Fibroblast of gingiva (primary cell): ENCODE measurements at regions not wholly inside any gene's neighbourhood (a gene's known extent, or its start where the extent isn't known, plus 50 kb on each side); places are given as distances from the start of the nearest gene placed in this dataset.
"Not testable (repeated sequence)": the region's sequence is repeated elsewhere in the genome, so short reads cannot be mapped to it uniquely, and the experiment has no call there.

Experiments used
- DNase-seq: peaks from one replicate; pipeline ENCODE4 v3.0.0-alpha.2; 2011; ENCODE audit warnings: low read depth

DNA sequence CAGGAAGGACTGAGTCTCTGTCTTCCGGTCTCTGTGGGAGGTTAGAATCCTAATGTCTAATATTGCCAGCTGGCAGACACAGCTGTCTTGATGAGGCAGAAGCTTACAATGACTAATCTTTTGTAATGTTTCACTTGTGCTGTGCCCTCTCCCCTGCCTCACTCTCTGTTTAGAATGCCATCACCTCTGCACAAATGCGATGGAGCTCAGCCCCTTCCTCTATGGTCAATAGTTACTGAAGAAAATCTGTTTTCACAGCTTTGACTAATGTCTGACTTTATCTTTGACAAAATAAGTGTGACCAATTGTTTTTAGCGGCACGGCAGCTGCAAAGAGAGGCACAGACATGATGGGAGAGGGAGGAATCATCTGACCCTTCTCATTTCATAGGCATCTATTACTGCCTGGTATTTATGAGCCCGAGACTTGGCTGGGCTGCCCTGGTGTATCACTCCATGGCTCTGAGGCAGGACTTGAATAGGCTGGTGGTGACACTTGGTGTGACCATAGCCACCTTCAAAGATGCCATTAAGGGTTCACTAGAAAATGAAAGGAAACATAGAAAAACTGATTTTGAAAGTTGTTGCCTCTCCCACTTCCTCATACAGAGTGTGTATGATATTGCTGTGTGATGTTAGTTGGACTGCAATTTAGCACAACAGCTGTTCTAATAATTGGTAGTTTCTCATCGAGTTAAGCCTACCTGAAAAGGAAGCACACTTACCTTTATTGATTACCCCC, 163.2 kb upstream of the NBPF11 start:
- DNase-seq, result peak; percentile 10

- DNase-seq, result no peak
Observed at GRCh38 chr1:148310807-148311206, 158.7 kb upstream of the NBPF11 start.

DNA sequence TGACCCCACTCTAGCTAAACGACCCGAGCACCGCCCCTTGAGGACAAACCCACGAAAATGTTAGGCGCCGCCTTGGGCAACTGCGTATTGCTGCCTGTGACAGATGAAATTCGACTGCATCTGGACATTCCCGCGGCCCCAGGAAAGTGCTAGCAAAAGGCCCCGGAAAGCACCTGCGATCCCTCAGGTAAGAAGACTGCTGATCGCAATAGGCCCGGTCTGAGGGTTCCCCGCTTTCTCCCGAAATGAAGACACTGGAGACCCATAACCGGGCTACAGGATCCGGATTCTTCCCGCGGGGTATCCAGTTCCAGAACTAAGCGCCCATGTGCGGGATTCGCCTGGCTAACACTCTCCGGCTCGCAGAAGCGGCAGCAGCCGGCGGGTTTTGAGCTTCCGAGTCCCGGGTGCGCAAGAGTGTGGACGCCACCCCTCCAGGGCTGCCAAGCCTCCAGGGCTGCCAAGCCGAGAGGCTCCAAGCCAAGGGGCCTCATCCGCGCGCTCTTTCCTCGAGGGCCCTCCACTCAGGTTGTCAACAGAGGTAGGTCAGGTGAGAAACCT, 157.9 kb upstream of the NBPF11 start:
- DNase-seq, result no peak

DNA sequence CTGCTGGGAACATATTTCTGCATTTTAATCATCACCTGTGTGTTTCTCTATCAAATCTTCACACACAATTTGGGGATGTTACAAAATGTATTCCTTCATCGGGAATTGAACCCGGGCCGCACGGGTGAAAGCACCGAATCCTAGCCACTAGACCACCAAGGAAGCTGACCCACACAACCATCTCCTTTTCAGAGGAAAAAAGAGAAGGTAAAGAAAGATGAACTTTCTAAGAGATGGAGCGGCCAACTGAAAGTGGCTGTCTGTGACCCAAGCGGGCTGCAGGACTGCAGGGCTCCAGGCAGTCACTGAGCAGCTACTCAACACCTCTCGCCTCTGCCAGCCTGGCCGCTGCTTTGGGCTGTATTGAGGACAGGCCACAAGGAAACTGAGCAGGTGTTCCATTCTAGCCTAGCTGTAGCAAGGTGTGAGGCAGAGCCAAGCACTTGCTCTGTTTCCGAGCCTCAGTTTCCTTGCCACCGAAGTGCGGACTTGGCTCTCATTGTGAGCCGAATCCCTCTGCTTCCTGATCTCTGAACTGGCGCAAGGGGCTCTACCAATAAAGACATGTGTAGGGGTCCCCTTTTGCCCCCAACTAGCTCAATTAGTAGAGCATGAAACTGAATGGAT, 156.9 kb upstream of the NBPF11 start:
- DNase-seq, result no peak

- no peak for DNase-seq
Observed at GRCh38 chr1:148307583-148308185, 155.6 kb upstream of the NBPF11 start.

DNA sequence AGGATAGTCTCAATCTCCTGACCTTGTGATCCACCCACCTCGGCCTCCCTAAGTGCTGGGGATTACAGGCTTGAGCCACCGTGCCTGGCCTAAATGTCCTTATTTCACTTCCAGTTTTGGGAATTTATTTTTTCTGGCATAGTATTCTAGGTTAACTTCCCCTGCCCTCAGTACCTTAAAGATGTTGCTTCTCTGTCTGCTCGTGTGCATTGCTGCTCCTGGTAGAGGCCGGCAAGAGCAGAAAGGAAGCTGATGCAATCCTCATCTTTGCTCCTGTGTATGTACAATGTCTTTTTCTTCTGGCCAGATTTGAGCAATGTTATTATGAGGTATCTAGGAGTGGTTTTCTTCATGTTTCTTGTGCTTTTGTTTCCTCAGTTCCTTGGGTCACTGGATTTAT, 152.9 kb upstream of the NBPF11 start:
- DNase-seq, result not testable (repeated sequence)

DNA sequence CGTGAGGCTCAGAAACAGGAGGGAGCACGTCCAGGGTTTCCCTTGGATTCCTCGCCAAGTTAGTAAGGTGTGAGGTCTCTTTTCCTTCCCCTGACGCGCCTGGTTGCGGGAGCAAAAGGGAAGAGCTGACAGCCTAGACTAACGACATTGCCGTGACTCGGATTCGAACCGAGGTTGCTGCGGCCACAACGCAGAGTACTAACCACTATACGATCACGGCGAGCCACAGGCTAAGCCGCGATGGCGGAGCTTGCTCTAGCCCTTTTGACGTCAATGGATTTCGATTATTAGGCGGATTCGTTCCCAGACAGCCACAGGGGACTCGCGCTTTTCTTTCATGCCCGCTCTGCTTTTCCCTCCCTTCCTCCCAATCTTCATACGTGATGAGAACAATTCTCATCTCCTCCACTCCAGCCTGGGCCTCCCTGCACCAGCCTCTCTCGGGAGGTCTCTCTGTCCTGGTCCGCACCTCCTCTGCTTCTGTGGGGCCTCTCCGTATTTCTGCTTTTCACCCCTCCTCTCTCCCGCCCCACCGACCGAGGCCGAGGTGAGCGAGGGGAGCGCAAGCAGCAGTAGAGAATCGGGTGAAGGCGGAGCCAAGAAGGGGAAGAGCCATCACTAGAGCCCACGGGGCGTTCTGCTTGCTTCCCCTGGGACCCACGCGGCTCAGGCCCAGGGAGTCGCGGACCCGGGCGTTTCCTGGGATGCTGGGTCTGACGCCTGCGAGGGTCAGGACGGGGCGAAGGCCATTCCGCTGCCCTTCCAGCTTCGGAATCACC, 150.7 kb upstream of the NBPF11 start:
- DNase-seq, result not testable (repeated sequence)

GRCh38 chr1:148297852-148298251, 145.8 kb upstream of the NBPF11 start:
- not testable (repeated sequence) for DNase-seq

DNA sequence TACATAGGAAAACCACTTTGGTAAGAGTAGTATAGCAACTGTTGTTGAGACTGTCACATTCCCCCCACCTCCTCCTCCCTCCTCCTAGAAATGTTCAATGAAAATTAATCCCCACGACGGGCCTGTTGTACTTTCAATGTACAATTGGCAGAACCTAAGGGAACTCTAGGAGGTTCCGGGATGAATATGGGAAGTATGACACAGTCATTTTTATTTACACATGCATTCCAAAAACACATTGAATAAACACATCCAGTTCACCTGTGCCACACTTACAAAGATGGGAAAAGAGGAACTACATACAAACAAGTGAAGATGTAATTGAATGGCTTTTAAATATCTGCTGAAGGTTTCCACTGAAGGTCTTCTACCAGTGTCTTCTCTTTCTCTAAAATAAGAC, 144.4 kb upstream of the NBPF11 start:
- no peak for DNase-seq

DNA sequence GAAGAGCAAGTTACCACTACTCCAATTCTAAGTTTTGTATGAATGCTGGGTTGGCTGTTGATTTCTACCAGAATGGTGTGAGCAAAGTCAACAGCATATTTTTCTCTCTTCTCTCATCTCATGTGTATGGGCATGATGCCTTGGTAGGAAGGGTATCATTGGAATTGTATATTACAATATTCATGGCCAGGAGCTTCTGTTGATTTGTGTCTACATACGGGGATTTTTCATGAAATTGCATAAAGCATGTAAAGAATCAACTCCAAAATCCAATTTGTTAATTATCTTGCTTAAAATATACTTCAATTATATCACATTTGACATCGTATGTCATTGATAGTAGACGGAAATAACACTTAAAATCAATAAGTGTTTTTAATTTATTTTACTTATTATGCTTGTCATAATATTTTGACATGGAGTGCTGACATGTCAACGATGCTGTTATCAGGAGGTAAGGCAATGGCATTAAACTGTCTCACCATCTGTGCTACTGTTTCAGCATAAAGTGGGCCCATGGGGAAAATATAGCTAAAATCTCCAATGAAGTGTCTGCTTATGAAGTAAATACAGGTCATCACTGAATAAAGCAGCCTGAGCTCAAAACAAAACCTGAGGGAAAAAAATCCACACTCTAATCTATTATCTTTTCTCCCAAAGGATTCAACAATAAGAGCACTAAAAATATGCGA, 142.2 kb upstream of the NBPF11 start:
- no peak for DNase-seq

DNA sequence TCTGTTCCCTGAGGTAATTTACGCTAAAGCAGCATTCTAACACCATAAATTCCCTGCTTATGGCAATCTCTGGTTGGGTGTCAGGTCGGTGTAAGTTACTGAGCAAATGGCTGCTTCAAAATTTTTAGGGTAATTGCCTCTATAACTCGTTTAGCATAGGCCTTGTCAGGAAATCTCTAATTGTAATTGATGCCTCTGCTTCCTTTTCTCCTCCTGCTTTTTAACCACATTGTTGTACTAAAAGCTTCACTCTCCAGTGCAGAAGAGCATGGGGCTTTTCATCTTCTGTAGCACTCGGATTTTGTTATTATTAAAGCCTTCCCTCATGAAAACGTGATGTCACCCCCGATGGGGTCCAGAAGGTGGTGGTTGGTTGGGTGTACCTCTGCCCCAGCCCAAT, 141.6 kb upstream of the NBPF11 start:
- no peak for DNase-seq

GRCh38 chr1:148292915-148293314, 140.8 kb upstream of the NBPF11 start:
- no peak for DNase-seq

DNA sequence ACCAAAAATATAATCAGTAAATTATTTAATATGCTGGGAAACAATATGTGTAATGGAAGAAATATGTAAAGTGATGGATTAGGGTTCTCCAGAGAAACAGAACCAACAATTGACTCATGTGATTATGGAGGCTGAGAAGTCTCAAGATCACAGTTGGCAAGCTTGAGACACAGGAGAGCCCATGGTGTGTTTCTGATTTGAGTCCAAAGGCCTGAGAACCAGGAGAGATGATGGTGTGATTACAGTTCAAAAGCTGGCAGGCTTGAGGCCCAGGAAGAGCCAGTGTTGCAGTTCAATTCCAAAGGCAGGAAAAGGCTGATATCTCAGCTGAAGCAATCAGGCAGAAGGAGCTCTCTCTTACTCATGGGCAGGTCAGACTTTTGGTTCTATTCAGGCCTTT, 138.8 kb upstream of the NBPF11 start:
- no peak for DNase-seq

GRCh38 chr1:148289647-148290046, 137.6 kb upstream of the NBPF11 start:
- no peak for DNase-seq

- not testable (repeated sequence) for DNase-seq
Observed at GRCh38 chr1:148285946-148286345, 133.9 kb upstream of the NBPF11 start.

GRCh38 chr1:148280831-148281572, 128.9 kb upstream of the NBPF11 start:
- not testable (repeated sequence) for DNase-seq

- DNase-seq, result peak; percentile 49
Observed at GRCh38 chr1:148279002-148279542, 127.0 kb upstream of the NBPF11 start.

DNA sequence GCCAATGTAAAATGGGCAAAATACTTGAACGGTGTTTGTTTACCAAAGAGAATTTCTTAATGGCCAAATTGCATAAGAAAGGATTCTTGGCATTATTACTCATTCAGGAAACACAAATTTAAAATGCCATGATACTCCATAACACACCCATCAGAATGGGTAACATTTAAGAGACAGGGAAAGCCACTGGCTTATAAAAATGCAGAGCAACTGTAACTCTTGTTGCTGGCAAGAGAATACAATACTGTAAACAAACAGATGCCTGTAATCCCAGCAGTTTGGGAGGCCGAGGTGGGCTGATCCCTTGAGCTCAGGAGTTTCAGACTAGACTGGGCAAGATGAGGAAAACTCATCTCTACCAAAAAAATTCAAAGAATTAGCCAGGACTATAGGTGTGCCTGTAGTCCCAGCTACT, 125.8 kb upstream of the NBPF11 start:
- peak; percentile 84 for DNase-seq

DNA sequence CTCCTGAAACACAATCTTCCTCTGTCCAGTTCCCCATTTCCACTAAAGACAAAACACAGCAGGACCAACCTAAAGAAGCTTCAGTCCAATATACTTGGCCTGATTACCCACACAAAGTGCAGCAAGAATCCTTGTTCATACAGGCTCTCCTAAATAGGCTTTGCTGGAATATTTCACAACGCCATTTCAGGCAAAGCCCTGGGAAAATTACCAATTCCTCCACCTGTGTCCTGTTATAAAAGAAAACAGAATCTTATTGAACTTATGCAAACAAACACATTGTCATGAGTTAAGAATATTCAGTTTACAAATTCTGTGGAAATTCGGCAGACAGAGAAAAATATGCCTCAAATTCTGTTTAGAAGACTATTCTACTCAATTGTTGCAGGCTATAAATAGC, 115.0 kb upstream of the NBPF11 start:
- DNase-seq, result peak; percentile 68
